Activated CD8-positive, alpha-beta T cell treated with anti-CD3 and anti-CD28 coated beads, Interleukin-2, amount 10 ng/mL, durations not matched to agents 7 days and 5 days (primary cell): ENCODE measurements at regions not wholly inside any gene's neighbourhood (a gene's known extent, or its start where the extent isn't known, plus 50 kb on each side); places are given as distances from the start of the nearest gene placed in this dataset.

Source experiments
- ATAC-seq: fragments of 150-1000 bp; cut with Tn5 transposase; one replicate; pipeline ENCODE4 v1.10.0; 2021; ENCODE audit warnings: moderate library complexity
- CTCF ChIA-PET: fragments of 350-600 bp; sonication (Branson Sonifier 250); formaldehyde crosslinking; loops from one replicate; lab custom pipeline; 2021; ENCODE audit warnings: antibody characterized with exemption; lab: Charles Lee
- POLR2A ChIA-PET: fragments of 350-600 bp; sonication (Branson Sonifier 250); formaldehyde crosslinking; loops from one replicate; lab custom pipeline; 2021; ENCODE audit warnings: antibody characterized with exemption; lab: Charles Lee
- DNase-seq: peaks from one replicate; pipeline ENCODE4 v3.0.0-alpha.2; 2020
- H3K27ac Mint-ChIP-seq: one replicate; pipeline ENCODE4 v1.8.0; 2021; ENCODE audit warnings: mild to moderate bottlenecking, mixed read lengths
- H3K27me3 Mint-ChIP-seq: one replicate; pipeline ENCODE4 v1.8.0; 2021; ENCODE audit warnings: low read depth, mixed read lengths
- H3K36me3 Mint-ChIP-seq: one replicate; pipeline ENCODE4 v1.8.0; 2021; ENCODE audit warnings: low read depth, mixed read lengths
- H3K4me1 Mint-ChIP-seq: one replicate; pipeline ENCODE4 v1.8.0; 2021; ENCODE audit warnings: low read depth, mixed read lengths
- H3K4me3 Mint-ChIP-seq: one replicate; pipeline ENCODE4 v1.8.0; 2021; ENCODE audit warnings: mild to moderate bottlenecking, mixed read lengths
- H3K9me3 Mint-ChIP-seq: one replicate; pipeline ENCODE4 v1.8.0; 2022; ENCODE audit warnings: mixed read lengths; ENCODE audit not compliant: insufficient read depth

- ChIA-PET CTCF (interaction anchor here (1.4 kb wide), 1 partner anchor 49 kb away, joined by 4 read pairs; no protein-coding TSS in a partner anchor), POLR2A (no interaction called here)
- Mint-ChIP-seq H3K27me3 (peaks cover 14% of the 10 kb centered on the region), H3K4me3 (no peak overlapping the region), H3K9me3 (peaks cover 4% of the 10 kb centered on the region), H3K36me3 (no peaks in the 10 kb centered on the region), H3K27ac (no peak overlapping the region), H3K4me1 (no peaks in the 10 kb centered on the region)
- ATAC-seq (no peak), DNase-seq (no peak)
Measured at GRCh38 chr1:221429264-221429663, 312.6 kb downstream of the DUSP10 start.

- ATAC-seq: no peak
- Mint-ChIP-seq H3K27ac (no peak overlapping the region), H3K27me3 (peaks cover 14% of the 10 kb centered on the region), H3K9me3 (peaks cover 4% of the 10 kb centered on the region), H3K4me1 (peaks cover 6% of the 10 kb centered on the region), H3K36me3 (no peaks in the 10 kb centered on the region), H3K4me3 (no peak overlapping the region)
- POLR2A ChIA-PET: no interaction called here
- CTCF ChIA-PET: interaction anchor here (1.4 to 2.7 kb wide), 2 partner anchors 47 to 167 kb away, joined by 4 to 9 read pairs; no protein-coding TSS in a partner anchor
- DNase-seq: no peak
Measured at GRCh38 chr1:221430152-221430960, 311.5 kb downstream of the DUSP10 start.

GRCh38 chr1:221431068-221431651 lies 310.7 kb downstream of the DUSP10 start:
- peaks cover 4% of the 10 kb centered on the region for H3K9me3 Mint-ChIP-seq
- DNase-seq: no peak
- H3K4me3 Mint-ChIP-seq: no peak overlapping the region
- CTCF ChIA-PET: interaction anchor here (2.7 kb wide), 1 partner anchor 167 kb away, joined by 9 read pairs; no protein-coding TSS in a partner anchor
- peaks cover 6% of the 10 kb centered on the region for H3K4me1 Mint-ChIP-seq
- peaks cover 14% of the 10 kb centered on the region for H3K27me3 Mint-ChIP-seq
- POLR2A ChIA-PET: no interaction called here
- no peak overlapping the region for H3K27ac Mint-ChIP-seq
- H3K36me3 Mint-ChIP-seq: no peaks in the 10 kb centered on the region
- no peak for ATAC-seq

- Mint-ChIP-seq H3K27ac (no peak overlapping the region), H3K27me3 (peaks cover 14% of the 10 kb centered on the region), H3K4me3 (no peak overlapping the region), H3K4me1 (peaks cover 6% of the 10 kb centered on the region), H3K36me3 (no peaks in the 10 kb centered on the region), H3K9me3 (peaks cover 4% of the 10 kb centered on the region)
- CTCF ChIA-PET: interaction anchor here (2.7 kb wide), 1 partner anchor 168 kb away, joined by 9 read pairs; no protein-coding TSS in a partner anchor
- POLR2A ChIA-PET: no interaction called here
- ATAC-seq (no peak), DNase-seq (no peak)
Measured at GRCh38 chr1:221431961-221432360, 309.9 kb downstream of the DUSP10 start.

GRCh38 chr1:221435504-221435904 lies 306.4 kb downstream of the DUSP10 start:
- ATAC-seq: peak; percentile 59
- POLR2A ChIA-PET: interaction anchor here (0.9 kb wide), 1 partner anchor 306 kb away, joined by 5 read pairs; the partner anchor contains the start of gene DUSP10

GRCh38 chr1:221437171-221437570 lies 304.7 kb downstream of the DUSP10 start:
- ChIA-PET CTCF (no interaction called here), POLR2A (no interaction called here)
- ATAC-seq (no peak), DNase-seq (no peak)
- Mint-ChIP-seq H3K4me1 (peaks cover 21% of the 10 kb centered on the region), H3K27ac (no peak overlapping the region), H3K27me3 (no peaks in the 10 kb centered on the region), H3K36me3 (no peaks in the 10 kb centered on the region), H3K4me3 (no peak overlapping the region), H3K9me3 (no peaks in the 10 kb centered on the region)

More at GRCh38 chr1:221435504-221435904, 306.4 kb downstream of the DUSP10 start:
- no peaks in the 10 kb centered on the region for H3K36me3 Mint-ChIP-seq
- H3K4me1 Mint-ChIP-seq: peaks cover 21% of the 10 kb centered on the region
- no peak for DNase-seq
- CTCF ChIA-PET: interaction anchor here (0.8 to 3.3 kb wide), 33 partner anchors 9 to 1199 kb away, joined by 3 to 38 read pairs (median 4); no protein-coding TSS in a partner anchor
- no peaks in the 10 kb centered on the region for H3K9me3 Mint-ChIP-seq
- no peak overlapping the region for H3K27ac Mint-ChIP-seq
- H3K4me3 Mint-ChIP-seq: no peak overlapping the region
- H3K27me3 Mint-ChIP-seq: peaks cover 7% of the 10 kb centered on the region

- H3K4me3 Mint-ChIP-seq: no peak overlapping the region
- H3K27ac Mint-ChIP-seq: no peak overlapping the region
Measured at GRCh38 chr1:221437926-221438325, 304.0 kb downstream of the DUSP10 start.

GRCh38 chr1:221439008-221439746 lies 302.7 kb downstream of the DUSP10 start:
- peak; percentile 69 for ATAC-seq
- Mint-ChIP-seq H3K36me3 (no peaks in the 10 kb centered on the region), H3K9me3 (no peaks in the 10 kb centered on the region), H3K27me3 (peaks cover 3% of the 10 kb centered on the region), H3K4me1 (peaks cover 21% of the 10 kb centered on the region), H3K4me3 (no peak overlapping the region), H3K27ac (no peak overlapping the region)
- peak; percentile 55 for DNase-seq
- POLR2A ChIA-PET: no interaction called here
- CTCF ChIA-PET: interaction anchor here (0.8 to 1.4 kb wide), 2 partner anchors 10 to 175 kb away, joined by 3 to 6 read pairs; no protein-coding TSS in a partner anchor

More at GRCh38 chr1:221437926-221438325, 304.0 kb downstream of the DUSP10 start:
- H3K9me3 Mint-ChIP-seq: no peaks in the 10 kb centered on the region
- no peaks in the 10 kb centered on the region for H3K36me3 Mint-ChIP-seq
- POLR2A ChIA-PET: no interaction called here
- H3K4me1 Mint-ChIP-seq: peaks cover 21% of the 10 kb centered on the region
- ATAC-seq (no peak), DNase-seq (no peak)
- peaks cover 3% of the 10 kb centered on the region for H3K27me3 Mint-ChIP-seq
- CTCF ChIA-PET: no interaction called here

GRCh38 chr1:221439747-221440501 lies 302.0 kb downstream of the DUSP10 start:
- ChIA-PET CTCF (interaction anchor here (1.4 kb wide), 1 partner anchor 176 kb away, joined by 6 read pairs; no protein-coding TSS in a partner anchor), POLR2A (no interaction called here)
- no peak for DNase-seq
- no peak overlapping the region for H3K4me3 Mint-ChIP-seq
- peaks cover 3% of the 10 kb centered on the region for H3K27me3 Mint-ChIP-seq
- peak; percentile 58 for ATAC-seq
- H3K4me1 Mint-ChIP-seq: peaks cover 20% of the 10 kb centered on the region
- H3K27ac Mint-ChIP-seq: no peak overlapping the region
- H3K9me3 Mint-ChIP-seq: no peaks in the 10 kb centered on the region
- H3K36me3 Mint-ChIP-seq: no peaks in the 10 kb centered on the region

GRCh38 chr1:221440658-221441057 lies 301.2 kb downstream of the DUSP10 start:
- no peak overlapping the region for H3K27ac Mint-ChIP-seq
- peaks cover 15% of the 10 kb centered on the region for H3K4me1 Mint-ChIP-seq
- no peaks in the 10 kb centered on the region for H3K9me3 Mint-ChIP-seq
- DNase-seq: no peak
- peaks cover 3% of the 10 kb centered on the region for H3K27me3 Mint-ChIP-seq
- ATAC-seq: no peak
- CTCF ChIA-PET: no interaction called here
- POLR2A ChIA-PET: no interaction called here
- H3K36me3 Mint-ChIP-seq: no peaks in the 10 kb centered on the region
- H3K4me3 Mint-ChIP-seq: no peak overlapping the region

GRCh38 chr1:221442056-221442455 lies 299.8 kb downstream of the DUSP10 start:
- Mint-ChIP-seq H3K27ac (no peak overlapping the region), H3K4me3 (no peak overlapping the region), H3K9me3 (no peaks in the 10 kb centered on the region), H3K4me1 (peaks cover 15% of the 10 kb centered on the region), H3K27me3 (peaks cover 4% of the 10 kb centered on the region), H3K36me3 (no peaks in the 10 kb centered on the region)
- CTCF ChIA-PET: no interaction called here
- DNase-seq: no peak
- ATAC-seq: no peak
- POLR2A ChIA-PET: no interaction called here
